ENCODE measurements at regions not wholly inside any gene's neighbourhood (a gene's known extent, or its start where the extent isn't known, plus 50 kb on each side); places are given as distances from the start of the nearest gene placed in this dataset.

GRCh38 chr17:45666641-45667040 is 117.5 kb upstream of the CRHR1 start:
- H3K14ac ChIP-seq (replicated peaks; ENCODE audit: low read depth, low read length): no peak overlapping the region
- dilution Hi-C loops (cut with HindIII; ENCODE audit: low sequenced_read_pairs, unreplicated experiment): no loop called here
- ATAC-seq (ENCODE audit: low read depth) (no peak), DNase-seq (no peak)
- BruUV-seq (replicated peaks): no TSS peak
- no peaks in the 10 kb centered on the region for H3K4me1 ChIP-seq (ENCODE audit: control insufficient read depth, insufficient read depth, low read length)
- H4K20me1 ChIP-seq (ENCODE audit: insufficient read depth, low read length): no peaks in the 10 kb centered on the region
- H2BK20ac ChIP-seq (ENCODE audit: low read depth, low read length): no peak overlapping the region
- CTCF ChIA-PET: no interaction called here
- POLR2A ChIA-PET (ENCODE audit: unreplicated experiment): no interaction called here
- no peak overlapping the region for H2BK15ac ChIP-seq (ENCODE audit: low read depth, low read length)
- H3K36me3 ChIP-seq (ENCODE audit: control insufficient read depth, insufficient read depth, low read length): no peaks in the 10 kb centered on the region
- no peaks in the 10 kb centered on the region for H3K79me1 ChIP-seq (ENCODE audit: low read depth in 1 of 2, low read length in 2 of 2)
- TF ChIP-seq RAD21 (IDR thresholded peaks at IDR 0.05; ENCODE audit: low read length): no peak
- no peak for TF ChIP-seq NFE2L2 (IDR thresholded peaks at IDR 0.05; ENCODE audit: low read depth, low read length)
- TF ChIP-seq RCOR1 (IDR thresholded peaks at IDR 0.05; ENCODE audit: insufficient replicate concordance, low read length): no peak
- TF ChIP-seq USF2 (IDR thresholded peaks at IDR 0.05; ENCODE audit: low read depth, low read length): no peak
- no peak for TF ChIP-seq ELK1 (IDR thresholded peaks at IDR 0.05; ENCODE audit: borderline replicate concordance, low read depth, low read length)
- no peak for TF ChIP-seq RFX5 (IDR thresholded peaks at IDR 0.05; ENCODE audit: low read depth, low read length)
- no peak for TF ChIP-seq MAZ (IDR thresholded peaks at IDR 0.05; ENCODE audit: borderline replicate concordance, low read depth, low read length)
- no peak for TF ChIP-seq BHLHE40 (IDR thresholded peaks at IDR 0.05; ENCODE audit: low read depth, low read length)
- no peak for TF ChIP-seq CTCF (conservative IDR thresholded peaks at IDR 0.05; ENCODE audit: low read depth, low read length)
- no peak for TF ChIP-seq CHD1 (IDR thresholded peaks at IDR 0.05; ENCODE audit: low read depth, low read length)
- TF ChIP-seq POLR2A (IDR thresholded peaks at IDR 0.05; ENCODE audit: low read depth, low read length): no peak
- no peak for TF ChIP-seq MAFK (IDR thresholded peaks at IDR 0.05; ENCODE audit: low read depth, low read length)
- no peak for TF ChIP-seq MXI1 (IDR thresholded peaks at IDR 0.05; ENCODE audit: borderline replicate concordance, low read depth, low read length)
- no peak for TF ChIP-seq FOS (IDR thresholded peaks at IDR 0.05; ENCODE audit: low read depth, low read length)
- no peak for TF ChIP-seq CEBPB (IDR thresholded peaks at IDR 0.05; ENCODE audit: low read depth, low read length)
- TF ChIP-seq SMC3 (IDR thresholded peaks at IDR 0.05; ENCODE audit: low read depth, low read length): no peak
- H2BK5ac ChIP-seq (ENCODE audit: low read depth, low read length, poor library complexity, severe bottlenecking): no peak overlapping the region
- no peak overlapping the region for H3K4me2 ChIP-seq (ENCODE audit: low read depth, low read length)
- no peak overlapping the region for H3K56ac ChIP-seq (ENCODE audit: extremely low read depth, insufficient read depth, low read length)
- no peak overlapping the region for H2BK120ac ChIP-seq (ENCODE audit: low read depth, low read length)
- H3K18ac ChIP-seq (ENCODE audit: low read depth, low read length): no peak overlapping the region
- H2AK5ac ChIP-seq (ENCODE audit: low read depth, low read length): no peak overlapping the region
- in situ Hi-C loops (cut with MboI; ENCODE audit: low sequenced_read_pairs): no loop called here
- no peak overlapping the region for H3K9ac ChIP-seq (ENCODE audit: low read depth, low read length)
- H4K8ac ChIP-seq (ENCODE audit: low read depth in 2 of 2, low read length in 2 of 2): no peak overlapping the region
- no peak overlapping the region for H3K23ac ChIP-seq (ENCODE audit: low read depth, low read length)
- no peak overlapping the region for H3K27ac ChIP-seq (ENCODE audit: insufficient read depth, low read length)
- no CpG with 5 or more reads among the region's 5 CpGs for WGBS, 2 experiments (ENCODE audit: extremely low coverage in 2 of 2, insufficient read length in 1 of 2)
- H4K5ac ChIP-seq (ENCODE audit: low read depth, low read length): no peak overlapping the region
- intact Hi-C loops (cut with micrococcal nuclease): no loop called here
- H2AFZ ChIP-seq (replicated peaks; ENCODE audit: low read length, poor library complexity): no peak overlapping the region
- peaks cover 16% of the 10 kb centered on the region for H3K27me3 ChIP-seq (ENCODE audit: control insufficient read depth, insufficient read depth, low read length)
- no peak overlapping the region for H3K4ac ChIP-seq (ENCODE audit: low read depth, low read length)
- H3K9me3 ChIP-seq (ENCODE audit: control insufficient read depth, insufficient read depth, low read length): no peaks in the 10 kb centered on the region
- no peak overlapping the region for H2AK9ac ChIP-seq (replicated peaks; ENCODE audit: low read depth, low read length, poor library complexity)
- no peaks in the 10 kb centered on the region for H3K9me1 ChIP-seq (ENCODE audit: insufficient read depth, low read length)
- H4K91ac ChIP-seq (ENCODE audit: insufficient read depth, low read depth, low read length): no peak overlapping the region
- no peak overlapping the region for H3K4me3 ChIP-seq (ENCODE audit: insufficient read depth, low read depth, low read length)
